Sigmoid colon (tissue), 6 donors: ENCODE measurements at regions not wholly inside any gene's neighbourhood (a gene's known extent, or its start where the extent isn't known, plus 50 kb on each side); places are given as distances from the start of the nearest gene placed in this dataset.

Source experiments
- DNase-seq: peaks from one replicate; pipeline ENCODE4 v3.0.0-alpha.2; 2019
- H3K27ac ChIP-seq, 4 donors: fragments of 200-600 bp; sonication (generic); one replicate each; pipeline ENCODE4 v1.5.1; 2016 to 2019; ENCODE audit warnings: mild to moderate bottlenecking in 1 of 4
- H3K27me3 ChIP-seq, 3 donors: fragments of 200-600 bp; sonication (generic); one replicate each; pipeline ENCODE4 v1.5.1; 2019; ENCODE audit warnings: mild to moderate bottlenecking in 1 of 3
- H3K36me3 ChIP-seq, 4 donors: fragments of 200-600 bp; sonication (generic); one replicate each; pipeline ENCODE4 v1.5.1; 2016 to 2019
- H3K4me1 ChIP-seq, 4 donors: fragments of 200-600 bp; sonication (generic); one replicate each; pipeline ENCODE4 v1.5.1; 2017 to 2019
- H3K4me3 ChIP-seq, 4 donors: fragments of 200-600 bp; sonication (generic); one replicate each; pipeline ENCODE4 v1.5.1; 2017 to 2019; ENCODE audit warnings: mild to moderate bottlenecking in 2 of 4, moderate library complexity in 1 of 4
- H3K9me3 ChIP-seq, 4 donors: fragments of 200-600 bp in 3 of 4; sonication (generic) in 3 of 4; one replicate each; pipeline versions ENCODE4 v1.5.1 to v1.6.1; 2013 to 2019
- CTCF ChIP-seq, 4 experiments: fragments of 450-650 bp in 3 of 4; fragments of 200-600 bp in 1 of 4; IDR thresholded peaks; one replicate each; pipeline ENCODE4 v1.5.1; 2016 to 2019; ENCODE audit warnings: antibody characterized with exemption in 4 of 4, mild to moderate bottlenecking in 3 of 4, moderate library complexity in 2 of 4
- EP300 ChIP-seq, 4 donors: sonication (generic); formaldehyde crosslinking; IDR thresholded peaks; one replicate each; pipeline ENCODE4 v1.6.1; 2017; ENCODE audit warnings: antibody characterized with exemption in 4 of 4
- POLR2A ChIP-seq, 2 donors: fragments of 450-650 bp; IDR thresholded peaks; one replicate each; pipeline ENCODE4 v1.6.1; 2016; ENCODE audit warnings: antibody characterized with exemption in 2 of 2, mild to moderate bottlenecking in 2 of 2, moderate library complexity in 2 of 2
- POLR2AphosphoS5 ChIP-seq, 4 donors: sonication (generic); formaldehyde crosslinking; IDR thresholded peaks; one replicate each; pipeline ENCODE4 v1.6.1; 2017; ENCODE audit warnings: antibody characterized with exemption in 4 of 4
- WGBS, 2 donors: extraction: QIAGEN DNeasy Blood & Tissue Kit; methylation state at CpG; one replicate each; pipeline ENCODE4 v1.1.7; 2013; 5-methylcytosine and 5-hydroxymethylcytosine counted together
- intact Hi-C: fragments of 100-400 bp; cut with DNase I; formaldehyde crosslinking; loops from one replicate; pipeline ENCODE4 v1.15.1; 2023
- donor health status: healthy with polysubstance abuse.
- donor health status: healthy.

GRCh38 chr13:26498656-26499601 is 58.6 kb upstream of the WASF3 start:
- H3K4me1 ChIP-seq = peaks cover 0 to 27% (median 19%) of the 10 kb centered on the region in 4 donors
- intact Hi-C loops = loop anchor here (1.0 to 5.0 kb wide), 3 partner anchors 122 to 315 kb away; no protein-coding TSS in a partner anchor
- H3K4me3 ChIP-seq = no peak overlapping the region
- peak; percentile 47 for DNase-seq
- WGBS, 2 donors = 33 to 56% methylated on average over 14 of the region's 14 CpGs
- H3K27ac ChIP-seq = no peak overlapping the region
- H3K9me3 ChIP-seq = no peaks in the 10 kb centered on the region
- TF ChIP-seq POLR2AphosphoS5 (IDR thresholded peaks at IDR 0.05) (no peak), POLR2A (IDR thresholded peaks at IDR 0.05) (no peak), CTCF (IDR thresholded peaks at IDR 0.05) (no peak), EP300 (IDR thresholded peaks at IDR 0.05) (no peak)
- H3K27me3 ChIP-seq = no peaks in the 10 kb centered on the region
- no peaks in the 10 kb centered on the region for H3K36me3 ChIP-seq

GRCh38 chr13:26500618-26501320 is 56.7 kb upstream of the WASF3 start:
- H3K27me3 ChIP-seq = no peaks in the 10 kb centered on the region
- peaks cover 0 to 13% (median 6%) of the 10 kb centered on the region in 4 donors for H3K4me1 ChIP-seq
- H3K27ac ChIP-seq = no peak overlapping the region
- no peak overlapping the region for H3K4me3 ChIP-seq
- peak; percentile 58 for DNase-seq
- H3K36me3 ChIP-seq = no peaks in the 10 kb centered on the region
- TF ChIP-seq POLR2A (IDR thresholded peaks at IDR 0.05) = no peak
- WGBS, 2 donors = 68 to 72% methylated on average over 15 of the region's 15 CpGs
- intact Hi-C loops = no loop called here
- no peaks in the 10 kb centered on the region for H3K9me3 ChIP-seq

GRCh38 chr13:26501641-26502040 is 55.8 kb upstream of the WASF3 start:
- H3K4me1 ChIP-seq = peaks cover 0 to 4% (median 2%) of the 10 kb centered on the region in 4 donors
- H3K9me3 ChIP-seq = no peaks in the 10 kb centered on the region
- WGBS, 2 donors = 43 to 58% methylated on average over 8 of the region's 8 CpGs
- no peaks in the 10 kb centered on the region for H3K27me3 ChIP-seq
- DNase-seq = no peak
- TF ChIP-seq POLR2A (IDR thresholded peaks at IDR 0.05) = no peak
- TF ChIP-seq CTCF (IDR thresholded peaks at IDR 0.05) = no peak
- TF ChIP-seq POLR2AphosphoS5 (IDR thresholded peaks at IDR 0.05) = no peak
- TF ChIP-seq EP300 (IDR thresholded peaks at IDR 0.05) = no peak
- no peak overlapping the region for H3K27ac ChIP-seq
- no peak overlapping the region for H3K4me3 ChIP-seq
- no peaks in the 10 kb centered on the region for H3K36me3 ChIP-seq
- intact Hi-C loops = no loop called here

GRCh38 chr13:26502826-26503225 is 54.7 kb upstream of the WASF3 start:
- intact Hi-C loops = no loop called here
- Histone ChIP-seq H3K27me3 (no peaks in the 10 kb centered on the region), H3K4me1 (no peaks in the 10 kb centered on the region), H3K36me3 (no peaks in the 10 kb centered on the region), H3K4me3 (no peak overlapping the region), H3K9me3 (no peaks in the 10 kb centered on the region), H3K27ac (no peak overlapping the region)
- DNase-seq = peak; percentile 80
- TF ChIP-seq POLR2A (IDR thresholded peaks at IDR 0.05) = no peak
- TF ChIP-seq POLR2AphosphoS5 (IDR thresholded peaks at IDR 0.05) = no peak
- 29 to 47% methylated on average over 12 of the region's 12 CpGs for WGBS, 2 donors

GRCh38 chr13:26503826-26504594 is 53.5 kb upstream of the WASF3 start:
- Histone ChIP-seq H3K4me3 (no peak overlapping the region), H3K9me3 (no peaks in the 10 kb centered on the region), H3K36me3 (no peaks in the 10 kb centered on the region), H3K27me3 (no peaks in the 10 kb centered on the region), H3K27ac (no peak overlapping the region), H3K4me1 (no peaks in the 10 kb centered on the region)
- intact Hi-C loops = no loop called here
- peak; percentile 13 for DNase-seq
- TF ChIP-seq EP300 (IDR thresholded peaks at IDR 0.05) = no peak
- TF ChIP-seq CTCF (IDR thresholded peaks at IDR 0.05) = no peak
- no peak for TF ChIP-seq POLR2A (IDR thresholded peaks at IDR 0.05)
- no peak for TF ChIP-seq POLR2AphosphoS5 (IDR thresholded peaks at IDR 0.05)
- WGBS, 2 donors = 47 to 75% methylated on average over 8 of the region's 8 CpGs
